Lung (tissue), 11 donors: ENCODE measurements at regions not wholly inside any gene's neighbourhood (a gene's known extent, or its start where the extent isn't known, plus 50 kb on each side); places are given as distances from the start of the nearest gene placed in this dataset.

ENCODE experiments used
- ATAC-seq: fragments of 200-7000 bp; cut with Tn5 transposase; one replicate; pipeline ENCODE4 v1.9.1; 2020; ENCODE audit warnings: moderate number of reproducible peaks; ENCODE audit not compliant: insufficient read depth, low FRiP score
- DNase-seq, 3 donors: peaks; one replicate each; pipeline ENCODE4 v3.0.0-alpha.2; 2013 to 2017
- H3K27ac ChIP-seq, 2 donors: one replicate each; pipeline ENCODE4 v1.5.1; 2013; ENCODE audit warnings: mild to moderate bottlenecking in 2 of 2, moderate library complexity in 2 of 2, control low read depth in 1 of 2, inconsistent platforms in 1 of 2, low read depth in 1 of 2, low read length in 1 of 2
- H3K27me3 ChIP-seq, 3 donors: one replicate each; pipeline ENCODE4 v1.5.1; 2013; ENCODE audit warnings: low read length in 2 of 3; ENCODE audit not compliant: control insufficient read depth in 3 of 3, insufficient read depth in 3 of 3
- H3K36me3 ChIP-seq, 4 donors: one replicate each; pipeline ENCODE4 v1.5.1; 2013; ENCODE audit warnings: low read length in 4 of 4, mild to moderate bottlenecking in 1 of 4, moderate library complexity in 1 of 4; ENCODE audit not compliant: control insufficient read depth in 4 of 4, insufficient read depth in 4 of 4
- H3K4me1 ChIP-seq, 5 donors: one replicate each; pipeline ENCODE4 v1.5.1; 2013; ENCODE audit warnings: low read length in 5 of 5, mild to moderate bottlenecking in 2 of 5, moderate library complexity in 1 of 5; ENCODE audit not compliant: control insufficient read depth in 5 of 5, insufficient read depth in 5 of 5
- H3K4me3 ChIP-seq: one replicate; pipeline ENCODE4 v1.5.1; 2013; ENCODE audit warnings: mild to moderate bottlenecking, control low read depth, moderate library complexity
- H3K9ac ChIP-seq, 2 donors: one replicate each; pipeline ENCODE4 v1.5.1; 2013; ENCODE audit warnings: low read length in 2 of 2, control low read depth in 1 of 2; ENCODE audit not compliant: insufficient read depth in 1 of 2
- H3K9me3 ChIP-seq, 4 donors: one replicate each; pipeline ENCODE4 v1.5.1; 2013; ENCODE audit warnings: low read length in 3 of 4, mild to moderate bottlenecking in 1 of 4, moderate library complexity in 1 of 4; ENCODE audit not compliant: control insufficient read depth in 4 of 4, insufficient read depth in 3 of 4
- WGBS, 2 donors: extraction: QIAGEN DNeasy Blood & Tissue Kit; methylation state at CpG; one replicate each; pipeline ENCODE4 v1.1.7; 2013; 5-methylcytosine and 5-hydroxymethylcytosine counted together
- TF ChIP-seq, protein P1 (sequence below): IDR thresholded peaks from 2 replicates; pipeline ENCODE4 v1.5.1; 2012; ENCODE audit warnings: mild to moderate bottlenecking; ENCODE audit errors: control extremely low read depth, extremely low read depth
- donor health status: control.
- donor health status: control.
- donor health status: Bipolar disorder and iron deficiency.
- donor health status: healthy.
- donor health status: DM: yes; HTN: yes; CAD: no.

DNA sequence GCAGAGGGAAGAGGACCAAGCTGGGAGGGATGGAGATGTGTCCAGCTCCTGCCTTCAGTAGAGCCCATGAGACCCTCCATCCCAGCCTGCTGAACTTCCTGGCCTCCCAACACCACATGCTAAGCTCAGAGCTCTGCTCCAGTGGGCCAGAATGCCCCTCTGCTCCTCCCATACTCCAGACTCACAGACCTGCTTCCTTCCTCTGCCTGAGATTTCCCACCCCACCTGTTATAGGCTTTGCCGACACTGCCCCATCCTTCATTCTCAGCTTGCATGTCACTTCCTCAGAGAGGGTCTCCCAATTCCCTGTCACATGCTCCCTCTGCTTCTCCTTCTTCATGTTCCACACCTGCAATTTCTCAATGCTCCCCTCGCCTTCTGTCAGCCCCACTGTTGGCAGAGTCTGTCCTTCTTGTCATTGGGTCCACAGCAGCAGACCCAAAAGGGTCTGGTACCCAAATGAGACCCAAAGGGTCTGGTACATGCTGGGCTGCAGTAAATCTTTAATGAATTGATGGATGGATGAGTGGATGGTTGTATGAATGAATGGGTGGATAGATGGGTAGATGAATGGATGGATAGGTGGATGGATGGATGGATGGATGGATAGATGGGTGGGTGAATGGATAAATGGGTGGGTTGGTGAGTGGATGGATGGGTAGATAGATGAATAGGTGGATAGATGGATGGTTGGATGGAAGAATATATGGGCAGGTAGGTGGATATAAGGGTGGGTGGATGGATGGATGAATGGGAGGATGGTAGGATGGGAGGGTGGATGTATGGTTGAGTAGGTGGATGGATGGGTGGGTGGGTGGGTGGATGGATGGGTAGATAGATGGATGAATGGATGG, 105.3 kb upstream of the FGF3 start:
- H3K9me3 ChIP-seq: peaks cover 0 to 4% (median 2%) of the 10 kb centered on the region in 4 donors
- no peaks in the 10 kb centered on the region for H3K36me3 ChIP-seq
- H3K4me3 ChIP-seq: no peak overlapping the region
- no peak overlapping the region for H3K9ac ChIP-seq
- no peak overlapping the region for H3K27ac ChIP-seq
- TF ChIP-seq, protein P1, sequence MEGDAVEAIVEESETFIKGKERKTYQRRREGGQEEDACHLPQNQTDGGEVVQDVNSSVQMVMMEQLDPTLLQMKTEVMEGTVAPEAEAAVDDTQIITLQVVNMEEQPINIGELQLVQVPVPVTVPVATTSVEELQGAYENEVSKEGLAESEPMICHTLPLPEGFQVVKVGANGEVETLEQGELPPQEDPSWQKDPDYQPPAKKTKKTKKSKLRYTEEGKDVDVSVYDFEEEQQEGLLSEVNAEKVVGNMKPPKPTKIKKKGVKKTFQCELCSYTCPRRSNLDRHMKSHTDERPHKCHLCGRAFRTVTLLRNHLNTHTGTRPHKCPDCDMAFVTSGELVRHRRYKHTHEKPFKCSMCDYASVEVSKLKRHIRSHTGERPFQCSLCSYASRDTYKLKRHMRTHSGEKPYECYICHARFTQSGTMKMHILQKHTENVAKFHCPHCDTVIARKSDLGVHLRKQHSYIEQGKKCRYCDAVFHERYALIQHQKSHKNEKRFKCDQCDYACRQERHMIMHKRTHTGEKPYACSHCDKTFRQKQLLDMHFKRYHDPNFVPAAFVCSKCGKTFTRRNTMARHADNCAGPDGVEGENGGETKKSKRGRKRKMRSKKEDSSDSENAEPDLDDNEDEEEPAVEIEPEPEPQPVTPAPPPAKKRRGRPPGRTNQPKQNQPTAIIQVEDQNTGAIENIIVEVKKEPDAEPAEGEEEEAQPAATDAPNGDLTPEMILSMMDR: no peak
- WGBS, 2 donors: 54 to 70% methylated on average over 2 of the region's 2 CpGs
- no peak for ATAC-seq
- H3K27me3 ChIP-seq: no peaks in the 10 kb centered on the region
- peak in 1 of 3 donors; percentile 5 for DNase-seq
- H3K4me1 ChIP-seq: peaks cover 0 to 16% (median 8%) of the 10 kb centered on the region in 5 donors

DNA sequence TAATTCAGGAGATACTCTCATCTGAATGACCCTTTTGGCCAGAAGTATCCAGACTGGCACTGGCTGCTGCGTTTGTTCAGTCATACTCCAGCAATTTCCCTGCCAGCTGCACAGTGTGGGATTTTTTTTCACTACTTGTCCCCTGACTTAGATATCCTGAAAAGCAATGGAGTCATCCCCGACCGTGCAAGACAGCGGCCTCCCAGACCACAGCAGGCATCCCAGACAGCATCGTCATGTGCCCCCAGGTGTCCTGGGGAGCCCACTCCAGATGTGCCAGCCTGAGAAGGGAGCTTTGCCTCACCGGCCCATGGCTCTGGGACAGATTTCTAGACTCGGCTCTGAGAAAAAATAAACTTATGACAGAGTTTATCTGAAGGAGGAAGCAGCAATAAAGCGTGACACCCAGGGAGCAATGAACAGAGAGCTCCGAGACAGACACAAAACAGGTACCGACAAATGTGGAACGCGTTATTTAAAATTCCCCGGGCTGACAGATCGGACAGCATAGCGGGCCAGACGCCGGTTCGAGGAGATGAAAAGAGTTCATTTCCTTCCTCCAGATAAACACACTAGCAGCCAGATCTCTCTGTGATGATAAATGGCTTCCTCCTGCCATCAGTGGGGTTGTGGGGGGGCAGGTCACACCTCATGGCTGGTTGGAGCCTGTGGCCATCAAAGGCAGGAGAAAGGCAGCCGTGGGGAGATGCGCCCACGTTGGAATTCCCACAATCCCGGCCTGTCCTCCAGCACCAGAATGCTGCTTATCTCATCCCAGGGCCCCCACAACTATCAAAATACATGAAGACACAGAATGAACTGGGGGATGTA, 106.4 kb upstream of the FGF3 start:
- WGBS, 2 donors: 6 to 21% methylated on average over 22 of the region's 22 CpGs
- Histone ChIP-seq H3K27me3 (no peaks in the 10 kb centered on the region), H3K9ac (peak overlapping the region in 1 of 2 donors; percentile 50)

DNA sequence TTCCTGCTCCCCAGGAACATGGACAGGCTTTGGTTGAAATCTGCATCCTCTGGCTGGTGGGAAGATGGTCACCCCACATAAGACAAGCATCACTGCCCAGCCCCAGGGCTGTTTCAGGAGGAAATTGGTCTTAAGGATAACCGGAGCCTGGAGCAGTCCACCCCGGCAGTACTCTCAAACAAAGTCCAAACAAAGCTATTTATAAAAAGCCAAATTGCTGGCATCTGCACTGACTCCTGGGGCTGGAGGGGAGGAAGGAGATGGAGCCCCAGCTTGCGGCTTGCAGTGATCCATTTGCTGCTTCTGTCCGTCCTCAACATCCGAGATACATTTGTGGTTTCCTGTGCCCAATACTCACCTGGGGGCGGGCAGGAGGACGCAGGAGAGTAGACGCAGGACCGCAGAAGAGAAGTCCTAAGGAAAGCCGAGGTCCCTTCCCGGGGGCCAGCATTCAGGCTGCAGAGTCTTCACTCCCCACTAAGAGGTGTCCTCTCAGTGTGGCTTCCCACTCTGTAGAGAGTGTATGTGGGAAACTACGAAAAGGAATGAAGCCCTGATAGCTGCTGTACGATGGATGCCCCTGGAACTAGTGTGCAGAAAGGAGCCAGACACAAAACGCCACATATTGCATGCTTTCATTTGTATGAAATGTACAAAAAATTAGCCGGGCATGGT, 107.3 kb upstream of the FGF3 start:
- Histone ChIP-seq H3K27ac (no peak overlapping the region), H3K9ac (no peak overlapping the region), H3K27me3 (no peaks in the 10 kb centered on the region), H3K9me3 (peaks cover 0 to 6% (median 2%) of the 10 kb centered on the region in 4 donors), H3K36me3 (no peaks in the 10 kb centered on the region), H3K4me3 (no peak overlapping the region), H3K4me1 (peaks cover 0 to 16% (median 8%) of the 10 kb centered on the region in 5 donors)
- DNase-seq (peak in 1 of 3 donors; percentile 35), ATAC-seq (no peak)
- 18 to 31% methylated on average over 15 of the region's 15 CpGs for WGBS, 2 donors
- TF ChIP-seq, protein P1: no peak

More for the DNA sequence above, 106.4 kb upstream of the FGF3 start:
- H3K4me1 ChIP-seq: peaks cover 0 to 16% (median 8%) of the 10 kb centered on the region in 5 donors
- DNase-seq (peak; percentile 60 to 81 (median 68)), ATAC-seq (no peak)
- H3K4me3 ChIP-seq: no peak overlapping the region
- no peaks in the 10 kb centered on the region for H3K36me3 ChIP-seq
- H3K9me3 ChIP-seq: peaks cover 0 to 6% (median 2%) of the 10 kb centered on the region in 4 donors
- no peak overlapping the region for H3K27ac ChIP-seq
- TF ChIP-seq, protein P1: no peak
